GM13976 (cell line): ENCODE measurements at regions not wholly inside any gene's neighbourhood (a gene's known extent, or its start where the extent isn't known, plus 50 kb on each side); places are given as distances from the start of the nearest gene placed in this dataset.

Experiments used
- DNase-seq: peaks from one replicate; pipeline ENCODE4 v3.0.0; 2012; ENCODE audit warnings: low spot score
- in situ Hi-C: fragments of 300-500 bp; cut with MboI; formaldehyde crosslinking; loops from one replicate; pipeline ENCODE4 v1.12.0; 2022; ENCODE audit warnings: low sequenced_read_pairs, mixed read lengths, inconsistent platforms; ENCODE audit not compliant: unreplicated experiment
- TF ChIP-seq, protein P1 (sequence below): IDR thresholded peaks from 2 replicates; pipeline ENCODE4 v1.5.1; 2012; ENCODE audit warnings: borderline replicate concordance, mild to moderate bottlenecking; ENCODE audit not compliant: insufficient read depth; ENCODE audit errors: extremely low read depth, missing control alignments, control extremely low read depth

GRCh38 chr15:37788767-37789396 lies 145.6 kb upstream of the TMCO5A start:
- DNase-seq = no peak
- TF ChIP-seq, protein P1, sequence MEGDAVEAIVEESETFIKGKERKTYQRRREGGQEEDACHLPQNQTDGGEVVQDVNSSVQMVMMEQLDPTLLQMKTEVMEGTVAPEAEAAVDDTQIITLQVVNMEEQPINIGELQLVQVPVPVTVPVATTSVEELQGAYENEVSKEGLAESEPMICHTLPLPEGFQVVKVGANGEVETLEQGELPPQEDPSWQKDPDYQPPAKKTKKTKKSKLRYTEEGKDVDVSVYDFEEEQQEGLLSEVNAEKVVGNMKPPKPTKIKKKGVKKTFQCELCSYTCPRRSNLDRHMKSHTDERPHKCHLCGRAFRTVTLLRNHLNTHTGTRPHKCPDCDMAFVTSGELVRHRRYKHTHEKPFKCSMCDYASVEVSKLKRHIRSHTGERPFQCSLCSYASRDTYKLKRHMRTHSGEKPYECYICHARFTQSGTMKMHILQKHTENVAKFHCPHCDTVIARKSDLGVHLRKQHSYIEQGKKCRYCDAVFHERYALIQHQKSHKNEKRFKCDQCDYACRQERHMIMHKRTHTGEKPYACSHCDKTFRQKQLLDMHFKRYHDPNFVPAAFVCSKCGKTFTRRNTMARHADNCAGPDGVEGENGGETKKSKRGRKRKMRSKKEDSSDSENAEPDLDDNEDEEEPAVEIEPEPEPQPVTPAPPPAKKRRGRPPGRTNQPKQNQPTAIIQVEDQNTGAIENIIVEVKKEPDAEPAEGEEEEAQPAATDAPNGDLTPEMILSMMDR = no peak
- in situ Hi-C loops = no loop called here

DNA sequence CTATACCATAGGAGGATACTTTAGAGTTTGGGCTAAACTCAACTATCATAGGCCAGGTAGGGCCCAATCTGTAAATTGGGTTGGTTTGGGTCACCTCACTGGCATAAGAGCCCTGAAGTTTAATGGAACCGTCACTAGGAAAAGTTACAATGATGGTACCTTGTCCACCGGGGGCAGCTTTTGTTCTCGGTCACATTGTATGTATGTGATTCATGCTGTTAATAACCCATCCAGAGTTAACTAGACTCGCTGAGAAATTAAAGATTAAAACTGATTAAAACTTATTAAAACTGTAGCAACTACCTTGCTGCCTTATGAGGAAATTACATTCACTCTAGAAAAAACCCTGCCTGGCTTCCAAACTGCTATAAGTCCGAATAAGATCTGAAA lies 145.0 kb upstream of the TMCO5A start:
- in situ Hi-C loops = no loop called here
- DNase-seq = no peak
- TF ChIP-seq, protein P1 = no peak

- DNase-seq = no peak
- TF ChIP-seq, protein P1 = no peak
- in situ Hi-C loops = no loop called here
Measured at GRCh38 chr15:37789881-37790280, 144.6 kb upstream of the TMCO5A start.

DNA sequence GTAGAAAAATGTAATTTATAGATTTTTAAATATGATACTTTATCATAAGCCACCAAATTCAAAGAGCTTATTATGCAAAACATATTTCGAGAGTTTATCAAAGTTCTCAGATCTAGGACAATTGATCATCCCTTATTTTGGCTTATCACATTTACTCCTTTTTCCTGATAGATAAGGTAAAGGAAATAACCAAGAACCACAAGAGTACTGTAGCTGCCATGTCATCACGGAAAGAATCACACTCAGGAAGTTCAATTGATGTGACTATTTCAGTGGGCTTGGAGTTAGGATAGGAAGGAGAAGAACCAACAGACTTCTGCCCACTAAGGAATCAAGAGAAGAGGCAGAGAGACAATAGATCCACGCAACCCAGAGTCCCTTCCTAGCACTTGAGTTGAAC lies 142.7 kb upstream of the TMCO5A start:
- TF ChIP-seq, protein P1 = no peak
- in situ Hi-C loops = no loop called here
- no peak for DNase-seq

DNA sequence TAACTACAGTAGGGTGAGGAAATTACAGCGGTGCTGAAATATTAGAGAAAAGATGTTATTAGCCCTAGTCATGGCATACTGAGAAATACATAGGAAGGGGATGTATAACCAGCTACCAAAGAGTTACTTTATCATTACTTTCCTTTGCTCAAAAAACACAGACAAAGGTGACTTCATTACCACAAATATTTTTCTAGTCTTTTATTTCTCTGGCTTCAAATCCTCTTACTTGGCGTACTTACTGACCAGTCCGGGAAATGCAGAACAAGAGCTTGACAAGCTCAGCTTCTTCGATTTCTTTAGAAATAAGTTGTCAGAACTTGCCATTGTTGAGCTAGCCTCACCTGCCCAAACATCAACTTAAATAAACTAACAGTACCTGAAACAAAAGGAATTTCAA lies 142.1 kb upstream of the TMCO5A start:
- TF ChIP-seq, protein P1 = no peak
- in situ Hi-C loops = no loop called here
- no peak for DNase-seq

DNA sequence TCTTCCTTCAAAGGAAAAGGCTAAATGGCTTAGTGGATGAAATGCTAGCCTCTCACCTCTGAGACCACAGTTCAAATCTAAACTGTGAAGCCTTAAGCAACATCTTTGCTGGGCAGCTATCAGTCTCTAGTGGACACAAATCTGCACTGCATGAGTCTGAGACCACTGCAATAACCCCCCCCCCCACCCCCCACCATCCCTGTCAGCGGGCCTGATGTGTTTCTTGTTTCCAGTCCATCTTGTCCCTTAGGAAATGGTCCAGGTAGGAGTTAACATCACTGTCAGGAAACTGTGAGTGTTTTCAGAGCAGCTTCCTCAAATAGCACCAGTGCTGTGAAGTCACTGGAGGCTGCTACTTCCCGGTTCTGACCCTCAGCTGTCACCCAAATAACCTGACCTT lies 140.6 kb upstream of the TMCO5A start:
- in situ Hi-C loops = no loop called here
- no peak for DNase-seq
- TF ChIP-seq, protein P1 = no peak
